Medulla oblongata (tissue), 1 donor: ENCODE measurements at regions not wholly inside any gene's neighbourhood (a gene's known extent, or its start where the extent isn't known, plus 50 kb on each side); places are given as distances from the start of the nearest gene placed in this dataset.
"Not testable (repeated sequence)": the region's sequence is repeated elsewhere in the genome, so short reads cannot be mapped to it uniquely, and the experiment has no call there.

Experiments
- DNase-seq: peaks from one replicate; pipeline ENCODE4 v3.0.0-alpha.2; 2015; ENCODE audit errors: extremely low spot score

DNA sequence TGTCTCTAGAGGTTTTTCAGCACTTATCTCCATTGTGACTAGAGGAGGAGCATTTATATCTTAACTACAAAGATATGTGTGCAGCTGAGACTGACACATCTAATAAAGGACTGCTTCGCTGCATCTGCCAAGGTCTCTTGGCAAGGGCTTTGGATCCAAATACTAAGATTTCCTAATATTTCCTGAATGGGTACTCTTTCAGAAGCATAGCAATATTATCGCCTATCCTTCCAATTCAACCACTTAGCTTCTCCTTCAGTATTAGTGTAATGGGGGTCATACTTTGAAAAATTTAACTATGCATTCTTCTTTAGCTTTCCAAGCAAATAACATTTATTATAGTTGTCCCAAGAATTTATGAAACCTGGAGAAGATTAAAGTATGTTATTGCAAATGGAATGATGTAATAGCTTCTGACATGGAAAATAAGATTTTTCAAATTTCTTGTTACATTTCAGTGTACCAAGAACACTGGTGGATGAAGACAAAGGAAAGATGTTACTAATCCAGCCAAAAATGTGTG, 243.0 kb upstream of the PDE3A start:
- DNase-seq, result no peak

GRCh38 chr12:20126601-20127000, 241.7 kb upstream of the PDE3A start:
- DNase-seq, result no peak

- no peak for DNase-seq
Observed at GRCh38 chr12:20127413-20127812, 240.9 kb upstream of the PDE3A start.

DNA sequence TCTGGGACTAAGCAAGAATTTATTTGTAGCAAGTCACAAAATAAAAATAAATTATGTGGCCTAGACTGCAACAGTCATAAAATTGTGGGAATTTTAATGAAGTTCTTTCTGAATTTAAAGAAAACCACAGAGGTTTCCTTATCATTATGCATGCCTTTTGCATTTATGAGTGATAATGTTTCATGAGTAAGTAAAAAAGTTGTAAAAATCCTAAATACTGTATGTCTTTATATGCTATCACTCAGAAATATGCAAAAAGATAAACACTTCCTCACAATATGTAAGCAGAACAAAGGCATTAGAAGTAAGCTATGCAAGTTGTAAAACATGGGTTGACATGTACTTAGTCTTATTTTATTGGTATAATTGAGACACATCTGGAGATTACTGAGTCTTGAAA, 239.4 kb upstream of the PDE3A start:
- DNase-seq, result no peak

GRCh38 chr12:20132818-20133217, 235.5 kb upstream of the PDE3A start:
- DNase-seq, result no peak

DNA sequence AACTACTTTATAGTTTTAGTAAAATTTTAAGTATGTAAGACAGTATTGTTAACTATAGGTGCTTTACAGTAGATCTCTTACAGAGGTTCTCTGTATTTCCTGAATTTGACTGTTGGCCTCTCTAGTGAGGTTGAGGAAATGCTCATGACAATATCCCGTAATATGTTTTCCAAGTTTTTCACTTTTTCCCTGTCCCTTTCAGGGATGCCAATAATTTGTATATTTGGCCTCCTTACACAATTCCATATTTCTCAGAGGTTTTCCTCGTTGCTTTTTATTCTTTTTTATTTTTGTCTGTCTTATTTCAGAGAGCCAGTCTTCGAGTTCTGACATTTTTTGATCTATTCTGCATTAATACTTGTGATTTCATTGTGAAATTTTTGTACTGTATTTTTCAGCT, 233.7 kb upstream of the PDE3A start:
- no peak for DNase-seq

- no peak for DNase-seq
Observed at GRCh38 chr12:20140751-20141150, 227.6 kb upstream of the PDE3A start.

DNA sequence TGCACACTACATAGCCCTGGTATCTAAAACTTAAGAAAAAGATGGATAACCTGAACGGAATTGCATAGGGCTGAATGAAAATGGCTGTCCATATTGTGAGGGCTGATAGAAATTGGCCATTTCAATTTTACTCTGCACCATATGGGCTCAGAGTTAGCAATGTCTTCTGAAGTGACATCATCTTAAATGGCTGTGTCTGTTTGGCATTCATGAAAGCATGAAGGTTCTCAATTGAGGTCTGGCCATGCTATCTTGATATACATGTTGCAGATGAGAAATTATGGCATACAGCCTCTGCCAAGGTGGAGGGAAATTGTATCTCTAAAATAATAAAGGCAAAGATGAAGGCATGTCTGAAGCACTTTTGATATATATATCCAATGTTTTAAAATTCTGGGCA, 226.0 kb upstream of the PDE3A start:
- DNase-seq, result no peak

- DNase-seq, result no peak
Observed at GRCh38 chr12:20142956-20143355, 225.4 kb upstream of the PDE3A start.

GRCh38 chr12:20144341-20144740, 224.0 kb upstream of the PDE3A start:
- DNase-seq, result no peak

GRCh38 chr12:20148241-20148640, 220.1 kb upstream of the PDE3A start:
- no peak for DNase-seq

DNA sequence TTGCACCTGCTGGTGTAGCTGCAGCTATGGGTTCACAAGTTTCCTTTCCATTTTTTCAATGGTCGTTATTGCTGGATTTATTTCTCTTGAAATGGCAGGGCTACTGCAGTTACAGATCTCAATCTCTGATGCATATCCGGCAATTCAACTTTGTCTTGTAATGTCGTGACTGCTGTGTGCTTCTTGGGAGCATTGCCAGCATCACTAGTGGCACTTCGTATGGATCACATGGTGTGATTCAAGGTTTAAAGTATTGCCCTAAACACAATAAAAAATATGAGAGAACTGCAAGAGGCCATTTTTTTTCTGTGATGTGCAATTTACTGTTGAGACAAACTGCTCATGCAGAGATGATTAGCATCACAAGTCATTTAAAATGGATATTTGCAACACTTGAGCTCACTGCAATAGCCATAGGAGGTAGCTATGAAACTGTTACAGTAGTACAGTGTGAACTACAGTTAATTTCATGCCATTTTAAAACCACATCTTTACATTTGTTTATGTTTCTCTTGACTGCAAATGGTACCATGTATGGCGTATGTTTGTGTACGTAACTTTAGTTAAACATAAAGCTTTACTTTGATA, 217.4 kb upstream of the PDE3A start:
- DNase-seq, result no peak

DNA sequence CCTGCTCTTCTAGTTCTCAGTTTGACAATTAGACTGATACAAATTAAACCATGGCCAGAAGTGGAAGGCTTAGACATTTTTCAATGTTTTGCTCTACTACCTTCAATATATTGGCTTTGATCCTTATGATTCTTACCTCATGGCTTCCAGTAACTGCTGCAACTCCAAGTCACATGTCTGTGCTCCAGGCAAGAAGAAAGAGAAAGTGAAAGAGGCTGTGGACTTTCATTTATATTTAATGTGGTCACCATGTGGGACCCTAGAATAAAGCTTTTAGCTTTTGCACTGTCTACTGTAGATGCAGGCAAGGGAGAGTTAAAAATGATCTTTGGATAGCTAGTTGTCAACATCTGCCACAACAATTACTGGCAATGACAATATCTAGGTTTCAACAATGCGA, 214.3 kb upstream of the PDE3A start:
- DNase-seq, result no peak

DNA sequence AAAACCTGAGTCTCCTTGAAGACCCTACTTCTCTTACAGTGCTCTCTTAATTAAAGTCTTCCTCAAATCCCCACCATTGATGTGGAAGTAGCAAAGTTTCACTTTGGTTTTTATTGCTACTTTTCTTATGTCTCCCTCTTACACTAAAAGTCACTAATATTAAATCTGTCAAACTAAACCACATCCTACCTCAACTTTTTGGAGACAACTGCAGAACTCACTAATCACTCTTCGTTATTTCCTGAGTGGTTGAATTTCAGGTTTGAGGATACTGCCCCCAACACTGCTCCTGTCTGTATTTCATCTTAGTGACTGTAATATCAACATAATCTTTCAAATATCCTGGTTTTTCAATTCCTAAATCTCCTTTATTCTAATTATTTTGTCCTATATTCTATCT, 213.0 kb upstream of the PDE3A start:
- no peak for DNase-seq

DNA sequence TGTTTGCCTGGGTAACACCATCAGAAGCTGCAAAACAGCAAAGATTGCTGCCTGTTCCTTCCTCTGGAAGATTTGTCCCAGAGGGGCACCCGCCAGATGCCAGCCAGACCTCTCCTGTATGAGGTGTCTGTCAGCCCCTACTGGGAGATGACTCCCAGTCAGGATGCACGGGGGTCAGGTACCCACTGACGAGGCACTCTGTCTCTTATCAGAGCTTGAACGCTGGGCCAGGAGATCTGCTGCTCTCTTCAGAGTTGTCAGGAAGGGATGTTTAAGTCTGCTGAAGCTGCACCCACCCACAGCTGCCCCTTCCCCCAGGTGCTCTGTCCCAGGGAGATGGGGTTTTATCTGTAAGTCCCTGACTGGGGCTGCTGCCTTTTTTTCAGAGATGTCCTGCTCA, 207.4 kb upstream of the PDE3A start:
- not testable (repeated sequence) for DNase-seq

GRCh38 chr12:20174528-20175175, 193.7 kb upstream of the PDE3A start:
- no peak for DNase-seq

DNA sequence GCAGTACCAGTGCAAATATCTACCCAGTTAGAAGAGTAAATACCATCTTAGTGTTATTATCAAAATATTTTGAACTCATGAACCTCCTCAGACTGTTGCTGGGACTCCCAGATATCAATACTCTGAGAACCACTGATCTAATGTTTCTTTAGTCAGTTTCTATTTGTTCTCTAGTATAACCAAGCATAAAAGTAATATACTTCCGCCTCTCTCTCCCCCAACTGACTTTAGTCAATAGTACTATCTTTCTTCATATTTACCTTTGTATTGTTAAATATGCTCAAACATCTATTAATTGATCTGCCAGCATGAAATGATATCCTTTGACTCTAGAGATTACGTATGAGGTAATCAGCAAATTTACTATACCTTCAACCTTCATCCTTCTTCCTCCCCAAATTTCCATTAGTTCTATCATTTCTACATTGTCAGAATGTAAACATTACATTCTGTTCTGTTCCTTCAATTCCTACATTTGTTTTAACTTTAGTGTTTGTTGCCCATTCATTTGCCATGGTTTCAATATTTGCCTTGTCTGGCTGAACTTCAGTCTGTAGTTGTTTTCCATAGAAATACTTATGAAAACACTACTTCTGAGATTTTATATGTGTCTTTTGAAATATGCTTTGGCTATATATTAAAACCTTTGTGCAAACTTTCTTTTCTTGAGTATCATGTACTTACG, 192.5 kb upstream of the PDE3A start:
- DNase-seq, result no peak

DNA sequence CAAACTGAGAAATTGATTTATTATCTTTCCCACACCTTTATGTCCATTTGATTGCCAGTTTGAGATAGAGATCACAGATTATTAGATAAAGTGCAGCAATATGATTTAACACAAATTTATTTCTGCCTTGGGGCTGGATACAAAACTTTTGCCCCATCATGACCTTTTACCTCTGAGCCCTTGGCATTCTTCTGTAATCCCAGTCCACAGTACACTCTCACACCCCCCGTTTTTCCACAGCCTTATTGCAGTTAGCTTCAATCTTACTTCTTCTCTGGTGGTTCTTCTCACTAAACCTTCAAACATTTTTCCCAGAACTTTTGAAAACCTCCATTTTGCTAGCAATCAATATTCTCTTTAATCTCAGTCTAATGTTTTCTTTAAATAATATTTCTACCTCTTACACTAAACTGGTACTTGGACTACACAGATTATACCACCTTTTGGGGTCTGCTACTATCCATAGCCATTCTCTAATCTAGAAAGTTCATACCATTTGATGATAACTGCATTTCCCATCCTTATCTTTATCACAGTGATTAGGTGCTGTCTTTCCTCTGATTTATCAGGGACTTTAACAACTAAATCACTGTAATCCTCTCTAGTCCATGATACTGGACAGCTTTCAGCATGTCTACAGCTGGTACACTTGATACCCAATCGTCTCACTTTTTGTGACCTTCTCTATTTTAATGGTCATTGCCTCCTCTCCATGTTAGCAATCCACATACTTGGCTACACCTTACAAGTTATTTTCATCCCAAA, 186.7 kb upstream of the PDE3A start:
- no peak for DNase-seq

DNA sequence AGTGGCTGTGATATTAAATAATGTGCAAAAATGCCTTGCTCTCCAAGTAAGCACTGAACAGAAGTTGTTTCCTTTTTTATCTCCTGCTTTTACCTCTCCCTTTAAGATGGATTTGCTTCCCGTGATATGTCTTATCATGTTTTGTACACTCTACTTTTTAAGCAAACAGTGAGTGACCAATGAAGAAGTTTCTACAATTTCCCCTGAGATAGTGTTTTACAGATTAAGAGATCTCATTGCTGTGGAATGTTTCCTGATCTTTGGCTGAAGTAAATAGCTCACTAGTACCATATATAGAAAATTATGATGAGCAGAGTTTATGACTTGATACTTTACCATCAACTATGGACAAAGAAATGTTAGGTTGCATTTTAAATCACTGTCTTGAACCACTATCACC, 184.8 kb upstream of the PDE3A start:
- DNase-seq, result no peak

DNA sequence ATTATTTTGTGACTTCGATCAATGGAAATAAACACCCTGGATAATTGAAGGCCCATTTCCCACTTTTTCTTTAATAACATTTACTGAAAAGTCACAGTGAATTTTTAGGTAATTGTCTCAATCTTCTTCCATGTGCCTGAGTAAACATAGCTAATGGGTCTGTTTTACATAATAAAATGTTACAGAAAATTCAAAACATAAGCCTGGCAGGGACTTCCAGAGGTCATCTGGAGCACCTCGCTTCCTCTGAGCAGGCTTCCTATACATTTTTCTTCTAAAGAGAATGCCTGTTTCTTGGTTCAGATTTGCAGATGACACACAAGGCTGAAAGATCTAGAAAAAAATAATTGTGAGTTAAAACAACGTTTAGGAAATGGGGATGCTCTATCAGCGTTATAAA, 183.8 kb upstream of the PDE3A start:
- no peak for DNase-seq

DNA sequence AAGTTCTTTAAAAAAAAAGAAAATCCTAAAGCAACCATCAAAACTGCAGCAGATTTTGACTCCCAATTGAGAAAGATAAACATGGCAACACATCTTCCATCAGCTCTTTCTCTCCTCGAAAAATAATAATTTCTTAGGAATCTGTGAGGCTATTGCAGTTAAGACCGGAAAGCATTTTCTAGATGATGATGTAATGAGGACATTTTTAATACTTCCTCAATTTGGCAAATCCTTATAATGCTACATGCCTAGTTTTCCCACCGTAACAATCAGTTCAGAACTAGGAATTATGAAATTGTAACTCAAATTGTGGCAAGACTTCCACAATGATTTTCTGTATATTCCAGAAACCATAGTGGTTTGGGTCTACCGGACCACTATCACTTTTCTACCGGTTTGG, 180.9 kb upstream of the PDE3A start:
- no peak for DNase-seq

DNA sequence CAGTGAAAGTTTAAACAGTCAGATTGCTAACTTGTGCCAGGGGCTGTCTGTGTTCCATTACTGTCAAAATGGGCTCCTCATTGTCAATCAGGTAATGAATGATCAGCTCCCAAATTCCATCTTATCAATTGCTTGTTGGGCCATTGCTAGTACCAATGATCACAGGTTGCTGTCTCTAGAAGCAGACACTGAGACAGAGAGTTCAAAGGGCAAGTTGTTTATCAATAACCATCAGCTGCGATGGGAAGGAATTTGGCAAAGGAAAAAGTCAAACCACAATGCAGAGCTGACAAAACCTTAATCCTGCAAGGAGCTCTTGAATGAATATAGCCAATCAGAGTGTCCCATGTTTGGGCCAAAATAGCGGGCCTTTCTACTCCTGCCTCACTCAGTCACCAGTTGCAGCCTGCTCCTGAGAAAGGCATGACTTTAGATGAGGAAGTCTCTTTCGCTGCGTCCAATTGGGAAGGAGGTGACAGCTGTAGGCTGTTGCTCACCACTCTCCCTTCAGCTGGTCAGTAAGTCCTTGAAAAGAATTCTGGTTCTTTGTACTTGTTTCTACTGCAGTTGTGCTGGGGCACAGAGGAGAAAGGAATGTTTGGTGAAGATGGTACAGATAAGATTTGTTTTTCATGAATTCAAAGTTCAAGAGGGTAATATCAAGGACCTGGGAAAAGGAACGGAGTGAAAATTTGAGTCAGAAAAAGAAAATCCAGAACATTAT, 179.2 kb upstream of the PDE3A start:
- peak; percentile 16 for DNase-seq
